Vagina (tissue), 2 donors: ENCODE measurements at regions not wholly inside any gene's neighbourhood (a gene's known extent, or its start where the extent isn't known, plus 50 kb on each side); places are given as distances from the start of the nearest gene placed in this dataset.

ENCODE experiments used
- CTCF ChIP-seq, 3 experiments: fragments of 450-650 bp in 2 of 3; fragments of 200-600 bp in 1 of 3; sonication (generic) in 1 of 3; IDR thresholded peaks; one replicate each; pipeline ENCODE4 v1.5.1; 2017 to 2019; ENCODE audit warnings: antibody characterized with exemption in 3 of 3, mild to moderate bottlenecking in 2 of 3, moderate library complexity in 2 of 3
- POLR2A ChIP-seq, 2 donors: fragments of 450-650 bp; IDR thresholded peaks; one replicate each; pipeline ENCODE4 v1.6.1; 2017; ENCODE audit warnings: antibody characterized with exemption in 2 of 2, mild to moderate bottlenecking in 2 of 2, moderate library complexity in 2 of 2
- POLR2AphosphoS5 ChIP-seq, 2 donors: sonication (generic); formaldehyde crosslinking; IDR thresholded peaks; one replicate each; pipeline ENCODE4 v1.9.0; 2017; ENCODE audit warnings: antibody characterized with exemption in 2 of 2, mild to moderate bottlenecking in 2 of 2, low read depth in 1 of 2; ENCODE audit not compliant: insufficient read depth in 1 of 2

GRCh38 chr4:34492414-34492813, 1751.9 kb downstream of the ARAP2 start:
- TF ChIP-seq CTCF (IDR thresholded peaks at IDR 0.05): no peak
- no peak for TF ChIP-seq POLR2A (IDR thresholded peaks at IDR 0.05)
- TF ChIP-seq POLR2AphosphoS5 (IDR thresholded peaks at IDR 0.05; ENCODE audit: insufficient read depth in 1 of 2, low read depth in 1 of 2): no peak
